Stimulated activated CD8-positive, alpha-beta memory T cell treated with anti-CD3 and anti-CD28 coated beads, Interleukin-7, amount 100 ng/mL, for 24 hours (primary cell): ENCODE measurements at regions not wholly inside any gene's neighbourhood (a gene's known extent, or its start where the extent isn't known, plus 50 kb on each side); places are given as distances from the start of the nearest gene placed in this dataset.

Experiments used
- DNase-seq: peaks from one replicate; pipeline ENCODE4 v3.0.0-alpha.2; 2020; ENCODE audit warnings: low read depth

DNA sequence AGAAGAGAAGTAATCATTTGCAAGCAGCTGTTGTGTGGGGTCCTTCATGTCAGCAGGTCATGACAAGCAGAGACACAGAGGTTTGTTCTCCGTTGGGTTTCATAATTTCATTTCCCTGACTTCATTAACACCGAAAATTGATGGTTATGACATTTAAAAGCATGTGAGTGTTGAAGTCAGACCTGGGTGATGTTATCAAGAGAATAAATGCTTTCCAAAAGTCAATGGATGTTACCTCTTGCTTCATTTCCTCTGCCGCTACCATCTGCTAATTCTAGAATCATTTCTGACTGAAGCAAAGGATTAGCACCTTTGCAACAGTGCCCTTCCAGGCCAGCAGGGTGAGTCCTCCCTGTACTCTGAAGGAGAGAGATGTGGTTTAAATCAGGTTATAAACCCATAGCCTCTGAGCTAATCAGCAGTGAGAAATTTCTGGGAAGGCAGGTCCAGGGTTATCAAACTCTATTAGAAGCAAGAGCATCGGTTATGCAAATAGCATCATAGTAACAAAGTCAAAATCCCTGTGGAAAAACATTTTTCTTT lies 446.2 kb downstream of the PIK3C3 start:
- no peak for DNase-seq

DNA sequence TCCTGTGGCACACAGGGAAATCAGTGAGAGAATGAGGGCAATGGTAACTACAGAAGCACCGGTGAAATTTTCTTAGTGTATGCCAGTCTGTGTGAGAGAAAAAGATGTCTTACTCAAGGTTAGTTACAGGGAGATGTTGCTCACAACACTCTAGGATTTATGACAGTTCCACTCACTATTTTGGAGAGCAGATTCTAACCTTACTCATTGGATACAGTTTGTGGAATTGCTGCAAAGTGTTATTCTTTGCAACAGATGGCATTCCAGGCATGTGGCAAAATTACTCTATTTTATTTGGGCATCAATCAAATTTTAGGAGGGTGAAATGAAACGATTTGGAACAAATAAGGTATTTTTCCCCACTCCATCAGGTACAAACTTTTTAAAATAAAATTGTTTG lies 449.1 kb downstream of the PIK3C3 start:
- no peak for DNase-seq

DNA sequence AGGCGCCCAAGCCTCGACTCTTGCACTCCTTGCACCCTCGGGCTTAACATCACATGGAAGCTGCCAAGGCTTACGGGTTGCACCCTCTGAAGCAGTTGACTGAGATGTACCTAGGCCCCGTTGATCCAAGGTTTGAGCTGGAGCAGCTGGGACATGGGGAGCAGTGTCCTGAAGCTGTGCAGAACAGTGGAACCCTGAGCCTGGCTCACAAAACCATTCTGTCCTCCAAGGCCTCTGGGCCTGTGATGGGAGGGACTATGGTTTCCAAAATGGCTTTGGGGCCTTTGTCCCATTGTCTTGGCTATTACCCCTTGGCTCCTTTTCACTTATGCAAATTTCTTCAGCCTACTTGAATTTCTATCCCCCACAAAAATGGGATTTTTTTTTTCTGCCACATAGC lies 454.0 kb downstream of the PIK3C3 start:
- no peak for DNase-seq

DNA sequence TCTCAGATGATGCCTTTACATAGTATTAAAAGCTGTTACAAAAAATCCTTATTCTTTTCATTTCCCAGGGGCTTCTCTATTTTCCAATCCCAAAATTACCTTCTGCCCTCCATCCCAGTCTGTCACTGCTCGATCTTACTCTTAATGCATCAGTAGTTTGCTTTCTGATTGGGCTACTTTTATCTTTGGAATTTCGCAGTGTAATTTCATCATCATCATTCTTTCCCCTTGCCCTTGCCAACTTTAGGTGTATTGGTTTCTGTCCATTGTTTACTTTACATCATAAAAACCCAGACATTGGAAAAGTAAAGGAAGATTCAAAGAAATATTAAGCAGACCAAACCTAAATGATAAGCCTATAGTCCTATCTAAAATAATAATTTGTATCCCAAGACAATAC lies 457.2 kb downstream of the PIK3C3 start:
- DNase-seq = no peak

DNA sequence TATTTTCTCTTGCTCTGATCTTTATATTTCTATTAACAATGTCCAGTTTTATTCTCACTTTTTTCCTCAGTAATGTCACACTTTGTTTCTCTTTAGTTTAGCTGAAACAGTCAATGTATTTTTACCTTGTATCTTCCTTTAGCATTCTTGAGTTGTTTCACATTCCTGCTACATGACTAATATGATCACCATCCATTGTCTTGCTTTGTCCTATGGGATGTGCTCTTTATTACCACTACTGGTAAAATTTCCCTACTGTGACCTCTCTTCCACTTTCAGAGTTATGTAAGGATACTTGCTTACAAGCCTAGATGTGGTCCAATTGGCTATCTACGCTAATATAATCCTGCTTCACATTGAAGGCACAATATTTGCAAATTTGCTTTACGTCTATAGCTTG lies 457.9 kb downstream of the PIK3C3 start:
- DNase-seq = no peak

DNA sequence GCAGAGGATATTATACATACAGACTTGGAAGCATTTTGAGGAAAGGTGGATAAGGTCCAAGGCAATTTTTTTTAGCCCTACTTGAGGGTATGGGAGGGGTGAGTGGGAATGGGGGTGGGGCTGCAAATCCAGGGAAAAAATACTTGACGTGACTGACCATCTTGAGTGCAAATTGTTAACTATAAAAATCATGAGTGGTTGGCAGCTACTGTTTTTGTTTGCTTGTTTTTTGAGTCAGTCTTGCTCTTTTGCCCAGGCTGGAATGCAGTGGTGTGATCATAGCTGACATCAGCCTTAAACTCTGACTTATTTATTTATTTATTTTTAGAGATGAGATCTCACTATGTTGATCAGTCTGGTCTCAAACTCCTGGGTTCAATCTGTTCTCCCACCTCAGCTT lies 458.8 kb downstream of the PIK3C3 start:
- no peak for DNase-seq

DNA sequence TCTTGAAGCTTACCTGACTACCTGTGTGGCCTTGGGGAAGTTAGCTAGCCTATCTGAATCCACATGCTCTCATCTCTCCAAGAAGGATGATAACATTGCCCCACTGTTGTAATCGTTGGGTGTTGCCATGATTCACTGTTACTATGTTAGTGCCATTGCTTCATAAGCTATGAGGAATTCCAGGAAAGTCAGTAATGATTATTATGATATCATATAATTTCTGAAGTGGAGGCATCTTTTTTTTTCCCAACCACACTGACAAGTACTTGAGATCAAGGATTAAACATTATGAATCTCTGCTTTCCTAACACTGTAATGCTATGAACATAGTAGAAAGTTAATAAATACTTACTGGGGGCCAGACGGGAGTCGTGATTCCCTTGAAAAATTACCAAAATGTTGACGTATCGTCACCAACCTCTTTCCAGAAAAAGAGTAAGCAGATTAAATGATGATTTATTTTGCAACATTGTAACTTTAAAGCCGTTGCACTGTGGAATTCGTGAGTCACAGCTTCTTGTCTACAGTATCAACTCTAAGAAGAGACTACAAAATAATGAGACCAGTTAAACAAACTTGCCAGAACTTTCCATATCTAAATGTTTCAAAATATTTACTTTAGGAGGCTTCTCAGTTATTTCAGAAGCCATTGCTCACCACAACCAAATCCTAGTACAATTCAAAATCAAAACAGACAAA lies 459.9 kb downstream of the PIK3C3 start:
- no peak for DNase-seq

DNA sequence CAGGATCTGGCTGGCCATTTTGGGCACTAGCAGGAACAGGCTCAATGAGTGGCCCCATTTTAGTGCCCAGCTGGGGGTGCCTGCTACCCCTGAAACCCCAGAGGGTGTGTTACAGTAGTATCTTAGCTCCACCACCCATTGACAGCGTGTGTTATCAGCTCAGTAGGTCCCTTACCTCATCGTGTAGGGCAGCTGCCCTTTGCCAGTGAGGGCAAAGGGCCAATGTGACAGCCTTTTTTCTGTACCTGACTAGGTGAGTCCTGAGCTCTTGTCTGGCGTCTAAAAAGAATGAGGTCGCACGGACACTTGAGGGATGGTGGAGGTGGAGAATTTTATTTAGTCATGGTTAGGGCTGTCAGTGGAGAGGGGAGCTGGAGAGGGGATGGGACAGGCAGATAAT lies 462.2 kb downstream of the PIK3C3 start:
- DNase-seq = no peak

DNA sequence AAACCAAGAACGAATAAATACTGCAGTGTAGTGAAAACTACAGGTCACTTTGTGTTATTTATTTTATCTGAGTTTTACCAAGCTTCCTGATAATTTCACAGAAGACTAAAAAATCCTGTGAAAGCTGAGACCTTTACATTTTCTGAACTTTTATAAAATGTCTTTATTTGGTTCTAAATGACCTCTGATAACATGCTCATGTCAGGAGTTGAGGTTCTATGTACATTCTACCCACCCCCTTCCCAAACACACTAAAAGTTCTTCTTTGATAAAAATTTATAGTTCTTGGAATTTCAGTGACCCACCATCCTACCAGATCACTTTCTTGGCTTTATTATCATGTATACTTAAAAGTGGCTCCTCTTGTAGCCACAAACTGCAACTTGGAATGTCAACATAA lies 463.1 kb downstream of the PIK3C3 start:
- DNase-seq = no peak

DNA sequence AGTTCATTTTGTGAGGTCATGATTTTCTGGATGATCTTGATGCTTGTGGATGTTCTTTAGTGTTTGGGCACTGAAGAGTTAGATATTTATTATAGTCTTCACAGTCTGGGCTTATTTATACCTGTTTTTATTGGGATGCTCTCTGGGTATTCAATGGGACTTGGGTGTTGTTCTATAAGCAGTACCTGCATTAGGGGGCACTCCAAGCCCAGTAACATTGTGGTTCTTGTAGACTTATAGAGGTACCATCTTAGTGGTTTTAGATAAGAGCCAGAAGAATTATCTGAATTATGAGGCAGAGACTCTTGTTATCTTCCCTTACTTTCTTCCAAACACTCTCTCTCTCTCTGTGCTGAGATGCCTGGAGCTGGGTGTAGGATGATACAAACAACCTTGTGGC lies 470.0 kb downstream of the PIK3C3 start:
- DNase-seq = no peak

DNA sequence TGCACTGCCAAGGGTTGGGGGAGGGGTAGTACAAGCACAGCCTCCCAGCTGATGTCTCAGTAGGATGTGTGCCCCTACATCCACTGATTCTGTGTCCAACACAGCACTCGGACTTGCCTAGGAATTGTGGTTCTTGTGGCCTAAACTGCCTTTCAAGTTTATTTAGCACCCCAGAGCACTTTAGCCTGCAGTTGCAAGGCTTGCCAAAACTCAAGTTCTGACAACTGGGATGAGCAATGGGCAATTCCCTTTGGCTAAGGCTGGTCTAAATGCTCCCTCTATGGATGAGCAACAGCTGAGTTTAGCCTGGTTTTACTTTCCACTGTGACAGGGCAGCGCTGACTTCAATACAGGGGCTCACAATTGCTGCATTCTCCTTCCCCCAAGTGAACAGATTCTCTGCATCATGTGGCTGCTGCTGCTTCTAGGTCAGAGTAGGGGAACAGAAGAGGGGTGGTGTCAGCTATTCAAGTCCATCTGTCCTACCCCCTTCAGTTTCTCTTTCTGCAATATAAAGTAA lies 471.5 kb downstream of the PIK3C3 start:
- DNase-seq = no peak

DNA sequence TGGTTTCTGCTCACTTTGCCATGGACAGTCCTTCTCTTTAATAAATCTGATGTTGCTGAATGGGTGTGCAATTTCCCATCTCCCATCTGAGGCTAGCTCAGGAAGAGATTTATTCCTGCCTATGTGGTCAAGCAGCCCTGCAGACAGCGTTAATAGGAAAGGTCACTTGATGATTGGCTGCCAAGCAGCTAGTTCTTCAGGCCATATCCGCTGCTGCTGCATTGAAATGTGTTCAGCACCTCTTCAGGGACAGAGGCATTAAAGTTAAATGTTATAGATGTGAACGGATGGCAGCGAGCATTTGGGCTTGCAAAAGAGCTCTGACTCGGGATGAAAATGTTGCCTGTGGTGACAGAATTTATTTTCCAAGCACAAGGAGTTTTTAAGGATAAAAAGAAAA lies 474.2 kb downstream of the PIK3C3 start:
- no peak for DNase-seq

DNA sequence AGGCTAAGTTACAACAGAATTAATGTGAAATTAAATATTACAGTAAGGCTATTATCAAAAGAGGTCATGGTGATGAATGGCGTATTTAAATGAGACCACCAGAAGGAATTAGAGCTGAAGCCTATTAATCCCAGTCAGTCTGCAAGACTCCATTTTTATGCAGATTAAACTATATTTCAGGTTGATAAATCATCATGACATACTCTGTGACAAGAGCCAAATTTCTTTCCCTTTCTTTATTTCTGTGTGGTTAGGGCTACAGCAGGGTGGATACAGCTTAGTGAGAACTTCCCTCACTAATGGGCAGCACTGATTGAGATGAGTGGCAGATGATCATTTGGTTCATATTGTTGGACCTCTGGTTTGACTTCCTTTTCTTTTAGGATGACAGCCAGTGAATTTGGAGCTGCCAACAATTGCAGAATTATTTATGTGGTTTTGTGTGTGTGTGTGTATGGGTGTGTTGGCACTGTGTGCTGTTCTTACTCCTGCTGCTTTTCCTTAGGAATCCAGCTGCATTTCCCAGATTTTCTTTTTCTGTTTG lies 481.3 kb downstream of the PIK3C3 start:
- DNase-seq = no peak

DNA sequence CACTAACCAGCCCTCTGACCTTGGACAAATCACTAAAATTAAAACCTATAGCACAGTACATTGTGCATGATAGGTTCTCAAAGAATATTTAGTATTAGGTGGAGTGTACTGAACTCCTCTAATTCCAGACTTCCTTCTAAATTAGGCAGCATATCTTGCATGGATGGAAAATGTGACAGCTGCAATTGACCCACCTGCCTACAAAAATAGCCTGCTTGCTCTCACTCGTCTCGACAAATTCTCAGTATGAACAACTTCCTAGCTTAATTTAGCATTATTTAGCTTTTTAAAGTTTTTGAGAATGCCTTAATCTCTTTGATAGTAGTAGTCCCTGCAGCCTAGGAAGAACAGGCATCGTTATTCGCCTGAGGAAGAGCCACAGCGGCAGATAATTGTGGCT lies 482.0 kb downstream of the PIK3C3 start:
- no peak for DNase-seq

DNA sequence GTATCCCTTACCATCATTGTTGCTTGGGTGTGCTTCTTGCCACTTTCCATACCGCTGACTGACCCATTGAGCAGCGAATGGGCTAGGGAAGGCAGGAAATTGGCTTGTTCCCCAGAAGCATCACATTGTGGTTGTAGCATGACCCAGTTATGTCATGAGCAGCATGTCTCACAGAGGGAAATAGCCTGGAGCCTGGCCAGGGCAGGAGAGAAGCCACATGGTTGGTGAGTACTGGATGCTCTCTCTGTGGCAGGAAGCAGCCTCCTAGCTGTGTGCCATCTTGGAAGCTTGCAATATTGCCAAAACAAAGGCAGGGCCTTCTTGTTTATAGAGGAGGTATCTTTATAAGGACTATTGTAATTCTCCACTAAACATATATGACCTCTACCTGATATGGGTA lies 482.6 kb downstream of the PIK3C3 start:
- no peak for DNase-seq

DNA sequence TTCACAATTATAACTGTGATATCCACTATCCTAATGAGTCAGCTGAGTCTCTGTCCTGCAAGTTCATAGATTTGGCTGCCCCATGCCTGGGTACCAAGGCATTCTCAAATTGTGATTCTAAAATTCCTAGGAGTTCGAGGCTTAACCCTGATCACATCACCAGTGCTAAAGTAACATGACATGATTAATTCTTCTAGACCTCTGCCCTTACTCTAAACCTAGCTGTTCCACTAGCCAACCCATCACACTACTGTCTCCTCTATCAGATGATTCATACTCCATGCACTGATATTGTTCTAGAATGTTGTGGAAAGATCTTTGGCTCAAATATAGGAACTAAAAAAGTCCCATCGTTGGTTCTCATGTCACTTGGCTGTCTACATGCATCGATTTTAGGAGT lies 487.6 kb downstream of the PIK3C3 start:
- no peak for DNase-seq

DNA sequence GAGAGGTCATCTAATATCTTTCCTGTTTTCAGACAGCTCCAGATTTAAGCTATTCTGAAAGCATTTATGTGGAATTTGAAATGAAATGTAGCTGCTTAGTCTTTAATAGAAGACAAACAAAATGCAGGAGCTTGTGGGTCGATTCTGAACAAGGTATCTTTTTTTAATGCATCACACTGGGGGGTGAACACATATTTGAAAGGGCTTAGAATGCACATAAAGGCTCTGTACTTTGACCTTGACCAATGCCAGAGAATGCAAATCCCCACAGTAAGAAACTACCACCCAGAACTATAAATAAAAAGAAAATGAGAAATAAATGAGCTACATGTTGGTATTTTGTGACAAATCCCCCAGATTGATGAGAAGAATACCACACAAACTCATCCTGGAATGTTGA lies 489.3 kb downstream of the PIK3C3 start:
- DNase-seq = no peak

DNA sequence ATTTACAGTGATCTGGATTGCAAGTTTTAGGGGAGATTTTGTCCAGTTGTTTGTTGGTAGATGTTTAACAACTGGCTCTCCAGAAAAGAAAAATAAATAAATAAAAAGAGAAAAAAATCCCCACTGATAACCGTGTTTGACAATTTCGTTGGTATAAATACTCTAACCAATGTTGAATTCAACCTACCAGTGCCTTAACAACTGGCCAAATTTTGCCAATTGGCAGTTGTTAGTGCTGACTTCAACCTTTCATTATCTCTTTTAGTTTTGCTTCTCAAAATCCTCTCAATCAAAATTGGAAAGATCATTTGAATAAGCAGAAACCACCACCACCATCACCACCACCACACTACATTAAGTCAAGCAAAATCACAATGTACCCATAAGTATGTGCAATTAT lies 490.3 kb downstream of the PIK3C3 start:
- no peak for DNase-seq

DNA sequence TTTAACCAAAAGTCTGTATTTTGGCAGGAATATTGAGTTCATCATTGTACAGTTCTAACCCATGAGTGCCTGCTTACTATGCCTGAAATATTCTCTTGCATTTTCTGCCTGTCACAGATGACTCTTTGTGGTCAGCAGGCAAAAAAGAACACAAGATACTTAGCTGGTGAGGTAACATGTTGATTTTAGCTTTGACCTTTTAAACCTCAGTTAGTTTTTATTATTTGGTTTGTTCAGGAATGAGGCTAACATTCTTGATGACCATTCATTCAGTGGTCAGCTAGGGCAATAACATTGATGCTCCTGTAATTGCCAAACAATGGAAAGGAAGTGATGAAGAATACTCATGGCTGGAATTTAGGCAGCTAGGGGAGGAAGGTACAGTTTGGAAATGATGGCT lies 491.2 kb downstream of the PIK3C3 start:
- DNase-seq = no peak

DNA sequence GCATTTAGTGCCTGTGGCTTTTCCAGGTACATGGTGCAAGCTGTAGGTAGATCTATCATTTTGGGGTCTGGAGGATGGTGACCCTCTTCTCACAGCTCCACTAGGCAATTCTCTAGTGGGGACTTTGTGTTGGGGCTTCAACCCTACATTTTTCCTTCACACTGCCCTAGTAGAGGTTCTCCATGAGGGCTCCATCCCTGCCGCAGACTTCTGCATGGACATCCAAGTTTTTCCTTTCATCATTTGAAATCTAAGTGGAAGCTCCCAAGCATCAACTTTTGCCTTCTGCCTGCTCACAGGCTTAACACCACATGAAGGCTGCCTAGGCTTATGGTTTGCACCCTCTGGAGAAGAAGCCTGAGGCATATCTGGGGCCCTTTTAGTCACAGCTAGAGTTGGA lies 492.7 kb downstream of the PIK3C3 start:
- no peak for DNase-seq

DNA sequence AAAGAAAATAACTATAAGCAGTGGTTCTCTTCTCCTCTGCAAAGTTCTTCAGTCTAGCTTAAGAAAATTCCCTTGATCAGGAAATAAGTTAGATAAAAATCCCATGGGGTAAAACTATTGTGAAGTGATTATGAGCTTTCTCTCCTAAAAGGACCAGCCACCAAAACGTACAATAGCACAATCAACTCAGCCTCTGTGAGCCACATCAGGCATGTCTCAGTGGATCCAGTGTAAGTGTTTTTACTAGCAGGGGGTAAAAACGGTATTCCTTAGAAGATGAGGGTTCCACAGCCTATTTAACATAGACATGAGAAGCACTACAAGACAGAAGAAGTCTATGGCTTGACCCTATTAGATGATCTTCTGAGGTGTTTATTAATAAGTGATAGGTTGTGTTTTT lies 503.2 kb downstream of the PIK3C3 start:
- no peak for DNase-seq

DNA sequence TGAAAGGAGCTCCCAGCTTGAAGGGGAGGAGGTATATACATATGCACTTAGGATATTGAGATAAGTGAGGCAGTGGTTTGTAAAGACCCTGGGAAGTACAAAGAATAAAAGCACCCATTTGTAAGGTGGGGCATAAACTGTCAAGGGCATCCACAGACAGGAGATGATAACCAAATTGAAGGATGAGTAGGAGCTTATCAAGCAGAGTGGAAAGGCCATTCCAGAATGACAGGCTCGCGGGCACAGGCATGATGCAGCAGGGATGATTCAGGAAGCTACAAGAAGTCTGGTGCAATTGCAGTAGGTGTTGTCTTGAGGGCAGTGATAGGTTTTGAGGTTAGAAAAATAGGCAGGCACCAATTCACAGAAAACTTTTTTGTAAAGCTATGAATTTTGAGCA lies 504.8 kb downstream of the PIK3C3 start:
- no peak for DNase-seq

DNA sequence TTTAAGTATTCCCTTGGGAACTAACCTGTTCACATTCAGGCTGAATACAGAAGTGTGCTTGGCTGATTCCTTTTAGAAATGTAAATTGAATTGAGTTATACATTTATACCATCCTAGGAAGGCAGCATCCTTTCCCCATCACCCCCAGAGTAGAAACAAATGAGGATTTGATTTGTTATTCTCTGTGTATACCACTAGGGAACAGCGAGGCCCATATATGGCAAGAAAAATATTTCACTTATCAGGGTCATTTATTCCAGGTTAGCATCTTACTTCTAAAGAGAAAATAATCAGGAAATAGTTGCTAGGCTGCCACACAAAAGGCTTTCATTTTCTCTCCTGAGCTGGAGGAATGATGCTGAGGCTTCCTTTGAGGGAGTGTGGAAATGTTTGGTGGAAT lies 516.9 kb downstream of the PIK3C3 start:
- DNase-seq = no peak

DNA sequence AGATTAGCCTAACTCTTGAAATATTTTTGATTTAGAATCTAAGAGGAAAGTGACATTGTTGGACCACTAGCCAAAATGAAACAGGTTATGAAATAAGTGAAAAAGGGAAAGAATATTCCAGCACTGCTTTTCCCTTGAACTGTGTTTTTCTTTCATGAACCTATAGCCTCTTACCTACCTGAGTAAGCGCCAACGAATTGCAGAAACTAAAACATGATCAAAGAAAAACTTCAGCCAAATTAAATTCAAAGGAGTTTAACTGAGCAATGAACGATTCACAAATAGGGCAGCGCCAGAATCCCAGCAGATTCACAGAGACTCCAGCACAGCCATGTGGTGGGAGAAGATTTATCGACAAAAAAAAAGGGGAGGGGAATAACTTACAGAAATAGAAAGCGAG lies 518.6 kb downstream of the PIK3C3 start:
- DNase-seq = no peak
